MM.1S (cell line): ENCODE measurements at regions not wholly inside any gene's neighbourhood (a gene's known extent, or its start where the extent isn't known, plus 50 kb on each side); places are given as distances from the start of the nearest gene placed in this dataset.

Experiments
- CTCF ChIP-seq: fragments of 300-600 bp; sonication (generic); IDR thresholded peaks from 2 replicates; pipeline ENCODE4 v1.5.1; 2016; ENCODE audit warnings: antibody characterized with exemption, low read length, mixed read lengths
- EZH2 ChIP-seq: fragments of 300-600 bp; sonication (generic); optimal IDR thresholded peaks from 2 replicates; pipeline ENCODE3; 2017; ENCODE audit warnings: low read depth, mild to moderate bottlenecking, antibody characterized with exemption, low read length, mixed read lengths

GRCh38 chr11:127996825-127997224 lies 590.5 kb downstream of the ETS1 start:
- TF ChIP-seq CTCF: no peak
- no peak for TF ChIP-seq EZH2
